ENCODE measurements at regions not wholly inside any gene's neighbourhood (a gene's known extent, or its start where the extent isn't known, plus 50 kb on each side); places are given as distances from the start of the nearest gene placed in this dataset.

- no peak for TF ChIP-seq CTCF (IDR thresholded peaks at IDR 0.05; ENCODE audit: unreplicated experiment)
- Mint-ChIP-seq H3K27me3 (ENCODE audit: unreplicated experiment) (no peaks in the 10 kb centered on the region), H3K9me3 (ENCODE audit: low read depth, unreplicated experiment) (no peaks in the 10 kb centered on the region), H3K27ac (ENCODE audit: unreplicated experiment) (no peak overlapping the region), H3K4me3 (ENCODE audit: low read depth, unreplicated experiment) (no peak overlapping the region), H3K36me3 (ENCODE audit: insufficient read depth, unreplicated experiment) (no peaks in the 10 kb centered on the region), H3K4me1 (ENCODE audit: low read depth, unreplicated experiment) (peaks cover 42% of the 10 kb centered on the region)
- no peak for DNase-seq
- intact Hi-C loops (cut with micrococcal nuclease; ENCODE audit: unreplicated experiment) = loop anchor here (5.0 kb wide), 1 partner anchor 78 kb away; no protein-coding TSS in a partner anchor
- BruUV-seq (replicated peaks) = TSS peak; percentile 29
- CTCF ChIA-PET = no interaction called here
These were observed 181.2 kb upstream of the FOXQ1 start for GRCh38 chr6:1130709-1131108.

- H3K27ac Mint-ChIP-seq (ENCODE audit: unreplicated experiment) = no peak overlapping the region
- intact Hi-C loops (cut with micrococcal nuclease; ENCODE audit: unreplicated experiment) = no loop called here
- DNase-seq = no peak
- TF ChIP-seq CTCF (IDR thresholded peaks at IDR 0.05; ENCODE audit: unreplicated experiment) = no peak
- no TSS peak for BruUV-seq (replicated peaks)
- peaks cover 46% of the 10 kb centered on the region for H3K4me1 Mint-ChIP-seq (ENCODE audit: low read depth, unreplicated experiment)
- H3K36me3 Mint-ChIP-seq (ENCODE audit: insufficient read depth, unreplicated experiment) = no peaks in the 10 kb centered on the region
- no peak overlapping the region for H3K4me3 Mint-ChIP-seq (ENCODE audit: low read depth, unreplicated experiment)
- CTCF ChIA-PET = no interaction called here
- H3K27me3 Mint-ChIP-seq (ENCODE audit: unreplicated experiment) = no peaks in the 10 kb centered on the region
- H3K9me3 Mint-ChIP-seq (ENCODE audit: low read depth, unreplicated experiment) = no peaks in the 10 kb centered on the region
These were observed 182.8 kb upstream of the FOXQ1 start for GRCh38 chr6:1129131-1129530.

- no peaks in the 10 kb centered on the region for H3K9me3 Mint-ChIP-seq (ENCODE audit: low read depth, unreplicated experiment)
- H3K4me3 Mint-ChIP-seq (ENCODE audit: low read depth, unreplicated experiment) = no peak overlapping the region
- DNase-seq = no peak
- H3K27ac Mint-ChIP-seq (ENCODE audit: unreplicated experiment) = no peak overlapping the region
- intact Hi-C loops (cut with micrococcal nuclease; ENCODE audit: unreplicated experiment) = no loop called here
- peaks cover 44% of the 10 kb centered on the region for H3K4me1 Mint-ChIP-seq (ENCODE audit: low read depth, unreplicated experiment)
- no peak for TF ChIP-seq CTCF (IDR thresholded peaks at IDR 0.05; ENCODE audit: unreplicated experiment)
- H3K36me3 Mint-ChIP-seq (ENCODE audit: insufficient read depth, unreplicated experiment) = no peaks in the 10 kb centered on the region
- no TSS peak for BruUV-seq (replicated peaks)
- no peaks in the 10 kb centered on the region for H3K27me3 Mint-ChIP-seq (ENCODE audit: unreplicated experiment)
- CTCF ChIA-PET = no interaction called here
These were observed 184.2 kb upstream of the FOXQ1 start for GRCh38 chr6:1127597-1128288.

GRCh38 chr6:1127129-1127528, 184.8 kb upstream of the FOXQ1 start:
- H3K9me3 Mint-ChIP-seq (ENCODE audit: low read depth, unreplicated experiment) = no peaks in the 10 kb centered on the region
- H3K27me3 Mint-ChIP-seq (ENCODE audit: unreplicated experiment) = no peaks in the 10 kb centered on the region
- CTCF ChIA-PET = no interaction called here

More at GRCh38 chr6:1127129-1127528, 184.8 kb upstream of the FOXQ1 start:
- no peak for DNase-seq
- no peak overlapping the region for H3K4me3 Mint-ChIP-seq (ENCODE audit: low read depth, unreplicated experiment)
- intact Hi-C loops (cut with micrococcal nuclease; ENCODE audit: unreplicated experiment) = no loop called here
- no peaks in the 10 kb centered on the region for H3K36me3 Mint-ChIP-seq (ENCODE audit: insufficient read depth, unreplicated experiment)
- no TSS peak for BruUV-seq (replicated peaks)
- no peak for TF ChIP-seq CTCF (IDR thresholded peaks at IDR 0.05; ENCODE audit: unreplicated experiment)
- H3K27ac Mint-ChIP-seq (ENCODE audit: unreplicated experiment) = no peak overlapping the region
- peaks cover 38% of the 10 kb centered on the region for H3K4me1 Mint-ChIP-seq (ENCODE audit: low read depth, unreplicated experiment)
